ENCODE measurements at regions not wholly inside any gene's neighbourhood (a gene's known extent, or its start where the extent isn't known, plus 50 kb on each side); places are given as distances from the start of the nearest gene placed in this dataset.

GRCh38 chr2:64720535-64721319 is 67.0 kb upstream of the SERTAD2 start:
- no peak for TF ChIP-seq CTCF (IDR thresholded peaks at IDR 0.05)

- no peak for TF ChIP-seq CTCF (IDR thresholded peaks at IDR 0.05)
These were observed 67.6 kb upstream of the SERTAD2 start for GRCh38 chr2:64721320-64721623.

- TF ChIP-seq CTCF (IDR thresholded peaks at IDR 0.05), result no peak
These were observed 68.8 kb upstream of the SERTAD2 start for GRCh38 chr2:64722291-64723044.

GRCh38 chr2:64727013-64727767 is 73.5 kb upstream of the SERTAD2 start:
- no peak for TF ChIP-seq CTCF (IDR thresholded peaks at IDR 0.05)

GRCh38 chr2:64727843-64728463 is 74.2 kb upstream of the SERTAD2 start:
- no peak for TF ChIP-seq CTCF (IDR thresholded peaks at IDR 0.05)

- TF ChIP-seq CTCF (IDR thresholded peaks at IDR 0.05), result no peak
These were observed 77.0 kb upstream of the SERTAD2 start for GRCh38 chr2:64730551-64731262.

- TF ChIP-seq CTCF (IDR thresholded peaks at IDR 0.05), result no peak
These were observed 77.5 kb upstream of the SERTAD2 start for GRCh38 chr2:64731263-64731643.
